ENCODE measurements at regions not wholly inside any gene's neighbourhood (a gene's known extent, or its start where the extent isn't known, plus 50 kb on each side); places are given as distances from the start of the nearest gene placed in this dataset.

DNA sequence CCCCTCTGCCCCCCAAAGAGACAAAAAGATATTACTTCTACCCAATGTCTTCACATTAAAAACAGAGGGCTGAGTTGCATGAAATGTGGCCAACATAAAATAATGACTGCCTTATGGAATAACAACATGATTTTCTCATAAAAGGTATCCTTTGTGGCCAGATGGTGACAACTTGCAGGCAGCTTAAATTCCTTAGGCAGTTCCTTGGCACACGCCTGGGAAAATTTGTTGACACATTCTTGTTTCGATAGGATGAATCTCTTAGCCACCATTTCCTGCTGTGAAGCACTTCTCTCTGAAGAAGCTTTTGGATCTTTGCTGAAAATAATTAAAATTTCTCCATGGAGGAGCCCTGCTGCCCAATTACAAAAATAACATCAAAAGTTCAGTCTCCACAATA lies 109.0 kb upstream of the COL21A1 start:
- TF ChIP-seq CTCF (conservative IDR thresholded peaks at IDR 0.05; ENCODE audit: low read depth, low read length) (no peak), EZH2 (IDR thresholded peaks at IDR 0.05; ENCODE audit: borderline replicate concordance, low read depth, low read length, poor library complexity, severe bottlenecking) (no peak)

All from A673 (cell line).